GM12878 (cell line): ENCODE measurements at regions not wholly inside any gene's neighbourhood (a gene's known extent, or its start where the extent isn't known, plus 50 kb on each side); places are given as distances from the start of the nearest gene placed in this dataset.

Experiments
- ATAC-seq: fragments of 200-7000 bp; cut with Tn5 transposase; 3 replicates; pipeline ENCODE4 v1.9.1; 2020; ENCODE audit warnings: mild to moderate bottlenecking, moderate library complexity
- BruUV-seq: library from RNA; stranded (reverse); fragments of 400-500 nt; replicated peaks from 2 replicates; lab custom pipeline; 2021; lab: Mats Ljungman, UMichigan
- CTCF ChIA-PET: fragments of 300-600 bp; sonication (Branson Sonifier 250); formaldehyde crosslinking; extraction: SDS; loops from one replicate; lab custom pipeline; 2021; ENCODE audit warnings: inconsistent platforms; lab: Yijun Ruan, JAX
- POLR2A ChIA-PET: fragments of 350-600 bp; formaldehyde crosslinking; extraction: SDS; loops from one replicate; lab custom pipeline; 2021; ENCODE audit warnings: inconsistent platforms; lab: Charles Lee
- RAD21 ChIA-PET: fragments of 300-600 bp; sonication (Branson Sonifier 250); formaldehyde crosslinking; loops from one replicate; lab custom pipeline; 2023; ENCODE audit warnings: antibody characterized with exemption; ENCODE audit not compliant: unreplicated experiment; lab: Charles Lee
- SMC1A ChIA-PET: fragments of 300-600 bp; sonication (Branson Sonifier 250); formaldehyde crosslinking; loops from one replicate; lab custom pipeline; 2023; ENCODE audit not compliant: unreplicated experiment, uncharacterized antibody; lab: Charles Lee
- DNase-seq: peaks from one replicate; pipeline ENCODE4 v3.0.0-alpha.2; 2011; ENCODE audit warnings: low read depth, low spot score
- FAIRE-seq: peaks from 3 replicates; lab custom pipeline; 2011; peaks lifted over from hg19 to GRCh38; lab: Jason Lieb, UNC
- H2AFZ ChIP-seq: 2 replicates; pipeline ENCODE4 v1.6.0; 2011; ENCODE audit warnings: low read depth, low read length, control low read depth; ENCODE audit not compliant: control insufficient read depth
- H3K27ac ChIP-seq: 2 replicates; pipeline ENCODE4 v1.5.1; 2011; ENCODE audit warnings: control low read depth; ENCODE audit not compliant: control insufficient read depth, insufficient read depth
- H3K27me3 ChIP-seq, 2 experiments: replicated peaks in 1 of 2; 2 replicates each; pipeline versions ENCODE4 v1.6.0 to v1.6.1; 2011; ENCODE audit warnings: low read length in 1 of 2; ENCODE audit not compliant: control insufficient read depth in 2 of 2, insufficient read depth in 2 of 2
- H3K36me3 ChIP-seq, 2 experiments: 2 replicates each; pipeline ENCODE4 v1.5.1; 2011; ENCODE audit warnings: low read length in 1 of 2; ENCODE audit not compliant: control insufficient read depth in 2 of 2, insufficient read depth in 2 of 2
- H3K4me1 ChIP-seq: 2 replicates; pipeline ENCODE4 v1.6.1; 2011; ENCODE audit warnings: mild to moderate bottlenecking, low read length, moderate library complexity, mixed read lengths; ENCODE audit not compliant: control insufficient read depth, insufficient read depth
- H3K4me2 ChIP-seq: 2 replicates; pipeline ENCODE4 v1.6.0; 2011; ENCODE audit warnings: control low read depth; ENCODE audit not compliant: control insufficient read depth, insufficient read depth
- H3K4me3 ChIP-seq: fragments of 200-600 bp; sonication (generic); 2 replicates; pipeline ENCODE4 v1.5.1; 2016
- H3K79me2 ChIP-seq: 2 replicates; pipeline ENCODE4 v1.6.0; 2011; ENCODE audit warnings: low read length; ENCODE audit not compliant: control insufficient read depth, insufficient read depth
- H3K9ac ChIP-seq: 2 replicates; pipeline ENCODE4 v1.8.0; 2011; ENCODE audit warnings: low read length, control low read depth, mixed read lengths; ENCODE audit not compliant: control insufficient read depth, insufficient read depth
- H3K9me3 ChIP-seq: replicated peaks from 3 replicates; pipeline ENCODE4 v1.5.1; 2011; ENCODE audit warnings: mild to moderate bottlenecking, low read length; ENCODE audit not compliant: control insufficient read depth, insufficient read depth
- H4K20me1 ChIP-seq: 2 replicates; pipeline ENCODE4 v1.6.0; 2011; ENCODE audit not compliant: control insufficient read depth, insufficient read depth
- ATF7 ChIP-seq: fragments of 450-650 bp; IDR thresholded peaks from 2 replicates; pipeline ENCODE4 v1.6.1; 2016; ENCODE audit warnings: low read depth, mild to moderate bottlenecking
- BCL11A ChIP-seq: IDR thresholded peaks from 2 replicates; pipeline ENCODE4 v1.6.1; 2011; ENCODE audit warnings: low read depth, low read length
- CBX5 ChIP-seq: sonication (generic); IDR thresholded peaks from 2 replicates; pipeline ENCODE4 v1.6.1; 2016; ENCODE audit warnings: low read depth, moderate library complexity, mild to moderate bottlenecking, inconsistent platforms
- CHD1 ChIP-seq: IDR thresholded peaks from 2 replicates; pipeline ENCODE4 v1.6.1; 2012; ENCODE audit warnings: low read depth, low read length, improper control_type of control experiment
- CHD2 ChIP-seq: IDR thresholded peaks from 2 replicates; pipeline ENCODE4 v1.6.1; 2011; ENCODE audit warnings: low read depth, low read length, improper control_type of control experiment, borderline replicate concordance
- ESRRA ChIP-seq: IDR thresholded peaks from 2 replicates; pipeline ENCODE4 v1.6.1; 2012; ENCODE audit warnings: mild to moderate bottlenecking, low read length, improper control_type of control experiment
- GABPA ChIP-seq: IDR thresholded peaks from 2 replicates; pipeline ENCODE4 v1.6.1; 2014; ENCODE audit warnings: antibody characterized with exemption, low read depth, mild to moderate bottlenecking, inconsistent platforms
- NBN ChIP-seq: fragments of 450-650 bp; IDR thresholded peaks from 2 replicates; pipeline ENCODE4 v1.6.1; 2016
- NFIC ChIP-seq: IDR thresholded peaks from 2 replicates; pipeline ENCODE4 v1.6.1; 2012; ENCODE audit warnings: low read depth, mild to moderate bottlenecking, inconsistent platforms, low read length, moderate library complexity
- NKRF ChIP-seq: fragments of 450-650 bp; conservative IDR thresholded peaks from 2 replicates; pipeline ENCODE4 v1.6.1; 2017; ENCODE audit warnings: mild to moderate bottlenecking, moderate library complexity
- PBX3 ChIP-seq: IDR thresholded peaks from 2 replicates; pipeline ENCODE4 v1.6.1; 2011; ENCODE audit warnings: mild to moderate bottlenecking, low read depth, low read length, moderate library complexity; ENCODE audit not compliant: insufficient replicate concordance
- RAD51 ChIP-seq: fragments of 450-650 bp; IDR thresholded peaks from 2 replicates; pipeline ENCODE4 v1.6.1; 2016; ENCODE audit warnings: moderate library complexity, mild to moderate bottlenecking, inconsistent platforms
- RUNX3 ChIP-seq: IDR thresholded peaks from 2 replicates; pipeline ENCODE4 v1.6.1; 2012; ENCODE audit warnings: low read length, inconsistent platforms
- SUZ12 ChIP-seq: fragments of 200-600 bp; sonication (generic); IDR thresholded peaks from one replicate; pipeline ENCODE4 v1.6.1; 2018; ENCODE audit warnings: antibody characterized with exemption, mild to moderate bottlenecking; ENCODE audit not compliant: unreplicated experiment
- TCF12 ChIP-seq: IDR thresholded peaks from 2 replicates; pipeline ENCODE4 v1.6.1; 2011; ENCODE audit warnings: low read depth, mild to moderate bottlenecking, low read length
- TCF7 ChIP-seq: IDR thresholded peaks from 2 replicates; pipeline ENCODE4 v1.6.1; 2014; ENCODE audit warnings: antibody characterized with exemption, borderline replicate concordance
- YBX1 ChIP-seq: fragments of 450-650 bp; IDR thresholded peaks from 2 replicates; pipeline ENCODE4 v1.6.1; 2016; ENCODE audit warnings: antibody characterized with exemption
- in situ Hi-C: fragments of 300-500 bp; cut with MboI; formaldehyde crosslinking; loops from 9 replicates; pipeline ENCODE4 v1.14.3; 2018; ENCODE audit warnings: mixed read lengths
- intact Hi-C: fragments of 100-400 bp; cut with micrococcal nuclease; formaldehyde crosslinking; loops from one replicate; pipeline ENCODE4 v1.14.2; 2022; ENCODE audit not compliant: unreplicated experiment
- TF ChIP-seq, protein P1 (sequence below), 3 experiments: IDR thresholded peaks in 2 of 3; conservative IDR thresholded peaks in 1 of 3; 2 replicates each; pipeline ENCODE4 v1.5.1; 2011; ENCODE audit warnings: low read depth in 3 of 3, low read length in 3 of 3, mild to moderate bottlenecking in 3 of 3, control low read depth in 2 of 3, moderate library complexity in 2 of 3, inconsistent platforms in 1 of 3, mixed read lengths in 1 of 3; ENCODE audit not compliant: control insufficient read depth in 2 of 3, insufficient read depth in 1 of 3; ENCODE audit errors: extremely low read depth in 1 of 3
- TF ChIP-seq, protein P2 (sequence below): fragments of 450-650 bp; formaldehyde crosslinking; IDR thresholded peaks from 2 replicates; pipeline ENCODE4 v1.5.0; 2022; ENCODE audit warnings: mild to moderate bottlenecking, missing genetic modification characterization

DNA sequence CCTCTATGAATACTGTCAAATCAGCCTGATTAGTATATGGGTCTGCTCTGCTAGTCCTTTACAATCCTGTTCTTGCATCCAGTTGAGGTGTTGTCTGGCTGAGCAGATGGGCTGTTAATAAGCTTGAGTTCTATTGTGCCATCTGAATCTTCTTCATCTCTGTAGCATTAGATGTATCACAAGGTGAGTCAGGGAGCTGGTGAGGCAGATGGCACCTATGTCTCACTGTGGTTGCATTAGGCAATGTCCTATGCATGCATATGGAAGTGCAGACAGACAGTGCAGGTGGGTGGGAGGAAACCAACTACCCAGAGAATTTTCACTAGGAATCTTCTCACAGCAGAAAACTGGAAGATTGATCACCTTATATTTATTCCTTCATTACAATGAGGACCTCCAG lies 165.7 kb upstream of the STXBP6 start:
- H3K9ac ChIP-seq, result no peak overlapping the region
- SMC1A ChIA-PET, result no interaction called here
- H4K20me1 ChIP-seq, result no peaks in the 10 kb centered on the region
- H3K79me2 ChIP-seq, result no peaks in the 10 kb centered on the region
- no peak overlapping the region for H3K27ac ChIP-seq
- no TSS peak for BruUV-seq
- DNase-seq, result no peak
- H3K4me2 ChIP-seq, result no peak overlapping the region
- CTCF ChIA-PET, result no interaction called here
- H3K4me3 ChIP-seq, result no peak overlapping the region
- no peaks in the 10 kb centered on the region for H3K36me3 ChIP-seq
- no peaks in the 10 kb centered on the region for H3K4me1 ChIP-seq
- H2AFZ ChIP-seq, result no peak overlapping the region
- no peaks in the 10 kb centered on the region for H3K9me3 ChIP-seq
- H3K27me3 ChIP-seq, result no peaks in the 10 kb centered on the region
- intact Hi-C loops (no loop called here), in situ Hi-C loops (no loop called here)
- ATAC-seq, result no peak
- no peak for FAIRE-seq
- TF ChIP-seq NKRF (no peak), TCF12 (no peak), YBX1 (no peak), ATF7 (no peak), PBX3 (no peak), NBN (no peak), GABPA (no peak), TCF7 (no peak), CBX5 (no peak), NFIC (no peak), BCL11A (no peak), CHD1 (no peak), RUNX3 (no peak), SUZ12 (no peak), RAD51 (no peak), CHD2 (no peak), ESRRA (no peak)
- TF ChIP-seq, protein P1, sequence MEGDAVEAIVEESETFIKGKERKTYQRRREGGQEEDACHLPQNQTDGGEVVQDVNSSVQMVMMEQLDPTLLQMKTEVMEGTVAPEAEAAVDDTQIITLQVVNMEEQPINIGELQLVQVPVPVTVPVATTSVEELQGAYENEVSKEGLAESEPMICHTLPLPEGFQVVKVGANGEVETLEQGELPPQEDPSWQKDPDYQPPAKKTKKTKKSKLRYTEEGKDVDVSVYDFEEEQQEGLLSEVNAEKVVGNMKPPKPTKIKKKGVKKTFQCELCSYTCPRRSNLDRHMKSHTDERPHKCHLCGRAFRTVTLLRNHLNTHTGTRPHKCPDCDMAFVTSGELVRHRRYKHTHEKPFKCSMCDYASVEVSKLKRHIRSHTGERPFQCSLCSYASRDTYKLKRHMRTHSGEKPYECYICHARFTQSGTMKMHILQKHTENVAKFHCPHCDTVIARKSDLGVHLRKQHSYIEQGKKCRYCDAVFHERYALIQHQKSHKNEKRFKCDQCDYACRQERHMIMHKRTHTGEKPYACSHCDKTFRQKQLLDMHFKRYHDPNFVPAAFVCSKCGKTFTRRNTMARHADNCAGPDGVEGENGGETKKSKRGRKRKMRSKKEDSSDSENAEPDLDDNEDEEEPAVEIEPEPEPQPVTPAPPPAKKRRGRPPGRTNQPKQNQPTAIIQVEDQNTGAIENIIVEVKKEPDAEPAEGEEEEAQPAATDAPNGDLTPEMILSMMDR (IDR thresholded peaks at IDR 0.05 in 2 of 3, conservative IDR thresholded peaks at IDR 0.05 in 1 of 3; ENCODE audit: control insufficient read depth in 2 of 3, extremely low read depth in 1 of 3, insufficient read depth in 1 of 3, low read depth in 3 of 3, low read length in 3 of 3), result no peak
- TF ChIP-seq, protein P2, sequence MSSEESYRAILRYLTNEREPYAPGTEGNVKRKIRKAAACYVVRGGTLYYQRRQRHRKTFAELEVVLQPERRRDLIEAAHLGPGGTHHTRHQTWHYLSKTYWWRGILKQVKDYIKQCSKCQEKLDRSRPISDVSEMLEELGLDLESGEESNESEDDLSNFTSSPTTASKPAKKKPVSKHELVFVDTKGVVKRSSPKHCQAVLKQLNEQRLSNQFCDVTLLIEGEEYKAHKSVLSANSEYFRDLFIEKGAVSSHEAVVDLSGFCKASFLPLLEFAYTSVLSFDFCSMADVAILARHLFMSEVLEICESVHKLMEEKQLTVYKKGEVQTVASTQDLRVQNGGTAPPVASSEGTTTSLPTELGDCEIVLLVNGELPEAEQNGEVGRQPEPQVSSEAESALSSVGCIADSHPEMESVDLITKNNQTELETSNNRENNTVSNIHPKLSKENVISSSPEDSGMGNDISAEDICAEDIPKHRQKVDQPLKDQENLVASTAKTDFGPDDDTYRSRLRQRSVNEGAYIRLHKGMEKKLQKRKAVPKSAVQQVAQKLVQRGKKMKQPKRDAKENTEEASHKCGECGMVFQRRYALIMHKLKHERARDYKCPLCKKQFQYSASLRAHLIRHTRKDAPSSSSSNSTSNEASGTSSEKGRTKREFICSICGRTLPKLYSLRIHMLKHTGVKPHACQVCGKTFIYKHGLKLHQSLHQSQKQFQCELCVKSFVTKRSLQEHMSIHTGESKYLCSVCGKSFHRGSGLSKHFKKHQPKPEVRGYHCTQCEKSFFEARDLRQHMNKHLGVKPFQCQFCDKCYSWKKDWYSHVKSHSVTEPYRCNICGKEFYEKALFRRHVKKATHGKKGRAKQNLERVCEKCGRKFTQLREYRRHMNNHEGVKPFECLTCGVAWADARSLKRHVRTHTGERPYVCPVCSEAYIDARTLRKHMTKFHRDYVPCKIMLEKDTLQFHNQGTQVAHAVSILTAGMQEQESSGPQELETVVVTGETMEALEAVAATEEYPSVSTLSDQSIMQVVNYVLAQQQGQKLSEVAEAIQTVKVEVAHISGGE (CRISPR knock-in tag), result no peak
- POLR2A ChIA-PET, result no interaction called here
- RAD21 ChIA-PET, result no interaction called here
